Vagina (tissue), 2 donors: ENCODE measurements at regions not wholly inside any gene's neighbourhood (a gene's known extent, or its start where the extent isn't known, plus 50 kb on each side); places are given as distances from the start of the nearest gene placed in this dataset.

Experiments
- POLR2A ChIP-seq, 2 donors: fragments of 450-650 bp; IDR thresholded peaks; one replicate each; pipeline ENCODE4 v1.6.1; 2017; ENCODE audit warnings: antibody characterized with exemption in 2 of 2, mild to moderate bottlenecking in 2 of 2, moderate library complexity in 2 of 2
- TF ChIP-seq, protein P1 (sequence below), 3 experiments: fragments of 450-650 bp in 2 of 3; fragments of 200-600 bp in 1 of 3; sonication (generic) in 1 of 3; IDR thresholded peaks; one replicate each; pipeline ENCODE4 v1.5.1; 2017 to 2019; ENCODE audit warnings: antibody characterized with exemption in 3 of 3, mild to moderate bottlenecking in 2 of 3, moderate library complexity in 2 of 3

DNA sequence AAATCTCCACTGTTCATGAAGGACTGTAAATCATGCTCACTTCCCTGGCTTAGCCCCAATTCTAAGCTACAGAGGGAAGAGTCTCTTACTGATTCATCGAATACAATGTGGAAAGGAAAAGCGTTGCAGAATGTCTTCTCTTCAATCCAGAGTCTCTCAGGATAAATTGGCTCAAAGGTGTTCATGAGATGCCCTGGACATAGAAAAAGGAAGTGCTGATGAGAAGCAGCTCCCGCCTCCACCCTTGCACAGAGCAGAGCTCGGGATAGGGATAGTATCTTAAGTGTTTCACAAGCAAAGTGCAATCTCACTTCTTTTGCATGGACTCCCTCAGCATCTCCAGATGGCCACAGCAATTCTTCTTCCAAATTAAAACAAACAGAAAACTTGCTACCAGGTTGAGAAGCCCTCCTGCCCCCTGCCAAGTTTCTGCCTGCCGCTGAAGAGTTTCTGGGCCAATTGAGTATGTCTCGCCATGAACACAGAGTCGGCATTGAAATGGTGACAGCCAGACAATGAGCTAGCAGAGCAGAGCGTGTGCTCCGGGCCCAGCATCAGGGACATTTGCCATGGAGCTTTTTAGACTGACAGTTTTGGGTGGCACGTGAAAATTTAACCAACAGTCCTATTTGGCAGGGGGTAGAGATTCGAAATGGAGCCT lies 85.7 kb downstream of the C13orf42 start:
- TF ChIP-seq, protein P1, sequence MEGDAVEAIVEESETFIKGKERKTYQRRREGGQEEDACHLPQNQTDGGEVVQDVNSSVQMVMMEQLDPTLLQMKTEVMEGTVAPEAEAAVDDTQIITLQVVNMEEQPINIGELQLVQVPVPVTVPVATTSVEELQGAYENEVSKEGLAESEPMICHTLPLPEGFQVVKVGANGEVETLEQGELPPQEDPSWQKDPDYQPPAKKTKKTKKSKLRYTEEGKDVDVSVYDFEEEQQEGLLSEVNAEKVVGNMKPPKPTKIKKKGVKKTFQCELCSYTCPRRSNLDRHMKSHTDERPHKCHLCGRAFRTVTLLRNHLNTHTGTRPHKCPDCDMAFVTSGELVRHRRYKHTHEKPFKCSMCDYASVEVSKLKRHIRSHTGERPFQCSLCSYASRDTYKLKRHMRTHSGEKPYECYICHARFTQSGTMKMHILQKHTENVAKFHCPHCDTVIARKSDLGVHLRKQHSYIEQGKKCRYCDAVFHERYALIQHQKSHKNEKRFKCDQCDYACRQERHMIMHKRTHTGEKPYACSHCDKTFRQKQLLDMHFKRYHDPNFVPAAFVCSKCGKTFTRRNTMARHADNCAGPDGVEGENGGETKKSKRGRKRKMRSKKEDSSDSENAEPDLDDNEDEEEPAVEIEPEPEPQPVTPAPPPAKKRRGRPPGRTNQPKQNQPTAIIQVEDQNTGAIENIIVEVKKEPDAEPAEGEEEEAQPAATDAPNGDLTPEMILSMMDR (IDR thresholded peaks at IDR 0.05): no peak
- TF ChIP-seq POLR2A (IDR thresholded peaks at IDR 0.05): no peak
